GM21737 (cell line): ENCODE measurements at regions not wholly inside any gene's neighbourhood (a gene's known extent, or its start where the extent isn't known, plus 50 kb on each side); places are given as distances from the start of the nearest gene placed in this dataset.
"Not testable (repeated sequence)": the region's sequence is repeated elsewhere in the genome, so short reads cannot be mapped to it uniquely, and the experiment has no call there.

Experiments used
- ATAC-seq: cut with Tn5 transposase; IDR thresholded peaks from one replicate; pipeline ENCODE4 v1.9.1; 2021; ENCODE audit warnings: mild to moderate bottlenecking, moderate library complexity; ENCODE audit not compliant: unreplicated experiment

DNA sequence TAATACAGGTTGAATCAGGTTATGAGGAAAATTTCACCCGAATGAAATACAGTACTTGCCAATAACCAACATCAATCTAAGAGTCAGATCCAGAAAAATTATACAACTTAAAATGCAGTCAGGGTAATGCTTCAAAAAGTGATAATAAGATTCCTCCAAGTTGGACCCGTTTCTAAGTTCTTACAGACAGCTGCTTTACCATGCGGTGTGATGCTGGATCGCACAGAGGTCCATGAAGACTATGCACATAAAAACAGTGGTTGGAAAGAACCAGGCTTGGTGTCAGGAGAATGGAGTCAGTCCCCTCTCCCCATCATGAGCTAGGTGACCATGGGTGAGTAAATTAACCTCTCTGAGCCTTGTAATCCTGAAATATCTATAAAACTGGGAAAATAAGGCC is 261.3 kb downstream of the QDPR start:
- no peak for ATAC-seq

DNA sequence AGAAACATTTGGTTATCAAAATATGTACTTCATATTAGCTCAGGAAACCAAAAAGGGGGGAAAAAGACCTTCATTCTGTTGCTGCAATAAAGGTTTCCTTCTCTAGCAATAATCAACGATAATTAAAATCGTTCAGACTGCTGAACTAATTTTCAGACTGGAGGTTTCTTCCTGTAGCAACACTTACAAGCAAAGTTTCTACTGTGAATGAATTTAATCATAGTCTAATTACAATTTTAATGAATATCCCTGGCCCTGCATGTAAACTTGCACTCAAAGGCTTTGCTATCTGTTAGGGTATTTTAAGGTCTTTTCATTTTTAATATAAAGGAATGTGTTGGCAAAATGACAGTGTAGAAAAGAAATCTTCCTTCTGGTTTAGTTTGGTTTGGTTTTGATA is 265.2 kb downstream of the QDPR start:
- no peak for ATAC-seq

DNA sequence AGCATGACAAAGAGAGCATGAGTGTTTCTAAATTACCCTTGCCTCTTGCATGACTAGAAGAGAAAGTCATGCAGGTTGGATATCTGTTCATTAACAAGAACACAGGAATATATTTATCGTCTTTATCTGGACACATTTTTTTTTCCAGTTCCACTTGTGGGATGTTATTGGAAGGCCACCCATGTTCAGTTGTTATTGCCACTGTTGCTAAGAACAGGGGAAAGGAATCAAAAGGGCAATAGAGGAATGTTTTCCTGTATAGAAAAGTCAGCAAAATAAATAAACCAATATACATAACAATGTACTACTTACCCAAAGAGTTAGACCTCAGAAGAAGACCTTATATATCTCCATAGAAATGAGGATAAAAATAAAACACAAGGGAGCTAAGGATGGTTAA is 270.1 kb downstream of the QDPR start:
- ATAC-seq = no peak

DNA sequence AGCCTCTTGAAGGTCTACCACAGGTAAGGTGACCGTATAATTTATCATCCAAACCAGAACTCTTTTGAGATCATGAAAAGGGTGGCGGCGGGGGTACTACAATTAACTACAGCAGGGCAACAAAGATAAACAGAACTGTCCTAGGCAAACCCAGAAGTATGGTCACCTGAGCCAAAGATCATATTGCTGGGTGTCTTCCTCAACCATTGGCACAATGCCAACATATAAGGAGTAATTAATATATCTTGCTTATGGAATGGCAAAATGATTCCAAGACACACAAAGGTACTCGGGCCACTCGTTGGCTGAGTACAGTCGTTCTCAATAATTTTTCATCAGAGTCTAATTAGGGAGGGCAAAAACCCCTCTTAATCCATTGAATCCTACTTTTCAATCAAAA is 273.3 kb downstream of the QDPR start:
- no peak for ATAC-seq

DNA sequence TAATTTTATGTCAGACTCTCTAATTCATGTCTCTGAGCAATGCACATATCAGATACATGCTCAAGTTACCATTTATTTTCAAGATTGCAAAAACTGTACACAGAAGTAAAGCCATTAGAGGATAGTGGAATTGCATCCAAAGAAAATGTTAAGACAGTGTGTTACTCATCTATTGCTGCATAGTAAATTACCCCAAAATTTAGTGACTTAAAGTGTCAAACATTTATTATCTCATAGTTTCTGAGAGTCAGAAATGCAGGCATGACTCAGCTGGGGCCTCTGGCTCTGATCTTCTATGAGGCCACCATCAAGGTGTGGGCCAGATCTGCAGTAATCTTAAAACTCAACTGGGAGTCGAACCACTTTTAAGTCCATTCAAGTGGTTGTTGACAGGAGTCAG is 275.2 kb downstream of the QDPR start:
- ATAC-seq = no peak

DNA sequence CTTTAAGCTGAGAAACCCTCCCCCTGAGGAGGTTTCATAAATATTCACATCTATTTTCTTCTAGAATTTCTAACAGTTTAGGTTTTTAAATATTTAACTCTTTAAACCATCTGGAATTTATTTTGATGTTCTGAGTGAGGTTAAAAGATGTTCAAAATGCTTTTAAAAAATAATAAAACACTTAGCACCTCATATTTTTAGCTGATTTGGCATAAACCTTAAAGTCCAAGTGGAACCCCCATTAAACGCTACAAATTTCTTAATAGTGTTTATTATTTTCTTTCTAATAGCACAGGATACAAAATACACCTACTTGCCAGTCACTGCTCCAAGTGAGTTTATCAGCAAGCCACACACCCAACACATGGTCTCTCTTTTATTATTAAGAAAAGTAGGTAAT is 277.2 kb downstream of the QDPR start:
- ATAC-seq = no peak

DNA sequence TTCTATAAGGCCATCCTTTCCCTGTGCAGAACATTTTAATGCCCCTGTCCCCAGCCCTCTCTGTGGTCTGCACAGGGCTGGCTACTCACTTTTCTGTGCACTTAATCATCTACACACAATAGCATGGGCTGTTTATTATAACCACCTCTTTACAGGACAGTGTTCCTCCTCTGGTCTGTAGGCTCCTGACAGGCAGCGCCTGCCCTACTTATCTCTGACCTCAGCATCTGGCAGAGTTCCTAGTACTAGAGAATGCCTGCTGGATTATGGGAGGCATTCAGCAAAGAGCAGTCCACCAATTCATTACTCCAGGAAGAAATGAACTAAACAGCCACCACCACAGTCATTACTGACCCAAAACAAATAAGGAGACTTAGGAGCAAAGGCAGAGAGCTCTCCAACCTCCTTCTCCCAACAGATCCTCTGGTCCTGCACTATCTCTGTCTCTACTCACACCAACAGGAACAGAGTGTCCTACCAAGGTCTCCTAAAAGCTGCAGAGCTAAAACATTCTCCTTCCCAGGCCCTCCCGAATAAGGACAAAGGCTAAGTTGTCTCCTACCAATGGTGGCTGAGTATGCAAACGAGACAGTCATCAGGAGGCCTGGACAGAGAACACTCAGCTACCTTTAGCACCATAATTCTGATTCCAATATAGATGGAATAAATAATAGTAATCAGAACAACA is 279.2 kb downstream of the QDPR start:
- no peak for ATAC-seq

DNA sequence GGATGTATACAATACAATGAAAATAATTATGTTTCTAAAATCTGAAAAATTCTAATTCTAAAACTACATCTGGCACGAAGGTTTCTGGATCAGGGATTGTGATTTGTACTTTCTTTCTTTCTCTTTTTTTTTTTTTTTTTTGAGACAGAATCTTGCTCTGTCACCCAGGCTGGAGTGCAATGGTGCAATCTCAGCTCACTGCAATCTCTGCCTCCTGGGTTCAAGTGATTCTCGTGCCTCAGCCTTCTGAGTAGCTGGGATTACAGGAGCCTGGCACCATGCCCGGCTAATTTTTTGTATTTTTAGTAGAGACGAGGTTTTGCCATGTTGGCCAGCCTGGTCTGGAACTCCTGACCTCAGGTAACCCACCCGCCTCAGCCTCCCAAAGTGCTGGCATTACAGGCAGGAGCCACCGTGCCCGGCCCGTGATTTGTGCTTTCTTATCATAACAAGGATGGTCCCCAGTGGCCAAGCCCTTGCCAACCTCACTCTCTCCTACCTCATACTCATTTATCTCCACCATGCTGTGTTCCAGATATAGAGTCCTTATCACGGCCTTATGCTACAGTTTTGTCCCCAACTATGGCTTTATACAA is 279.9 kb downstream of the QDPR start:
- ATAC-seq = not testable (repeated sequence)

DNA sequence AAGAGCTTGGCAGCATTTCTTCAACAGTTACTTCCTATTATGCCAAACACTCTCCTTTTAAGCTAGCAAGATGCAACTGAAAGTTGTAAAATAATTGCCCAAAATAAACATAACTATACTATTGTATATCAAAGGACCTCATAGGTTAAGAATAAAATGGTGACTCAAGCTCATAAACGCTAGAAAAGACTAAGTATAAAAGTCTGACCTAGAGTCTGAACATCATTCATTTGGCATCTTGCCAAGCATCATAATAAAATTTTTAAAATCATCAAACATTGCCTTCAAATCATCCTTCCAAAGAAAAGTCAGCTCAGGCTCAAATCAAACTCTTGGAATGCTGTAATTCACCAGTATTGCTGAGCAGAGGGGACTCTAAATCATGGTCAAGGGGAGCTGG is 281.2 kb downstream of the QDPR start:
- no peak for ATAC-seq

DNA sequence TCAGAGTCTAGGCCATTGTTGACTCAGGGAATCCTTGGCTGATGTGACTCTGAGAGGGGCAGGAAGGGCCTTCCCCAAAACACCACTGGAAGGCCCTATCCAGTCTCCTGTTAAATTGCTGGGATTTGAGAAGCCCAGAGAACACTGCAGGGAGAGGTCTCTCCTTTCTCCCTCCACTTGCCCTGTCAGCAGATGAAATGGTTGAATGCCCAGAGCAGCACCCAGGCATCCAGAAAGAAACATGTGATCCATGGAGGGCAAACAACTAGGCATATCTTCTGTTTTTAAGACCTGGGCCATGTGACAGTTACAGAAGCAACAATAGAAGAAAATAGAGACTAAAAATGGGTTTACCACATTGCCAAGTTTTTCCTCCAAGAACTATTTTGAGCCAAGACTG is 291.1 kb downstream of the QDPR start:
- ATAC-seq = no peak

DNA sequence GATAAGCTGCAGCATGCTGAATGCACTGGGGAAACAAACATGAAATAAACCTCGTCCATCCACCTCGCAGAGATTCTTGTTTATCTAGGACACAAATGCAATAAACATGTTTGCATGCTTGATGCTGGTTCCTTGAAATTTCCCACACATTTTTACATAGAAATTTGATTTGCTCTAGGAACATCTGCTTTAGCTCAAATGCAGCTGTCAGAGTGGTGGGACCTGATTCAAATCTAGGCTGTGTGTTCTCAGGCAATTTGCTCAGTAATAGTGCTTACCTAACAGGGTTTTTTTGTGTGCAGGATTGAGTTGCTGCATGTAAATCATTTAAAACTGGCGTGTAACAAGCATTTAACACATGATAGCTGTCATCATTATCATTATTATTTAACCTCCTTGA is 293.1 kb downstream of the QDPR start:
- no peak for ATAC-seq

DNA sequence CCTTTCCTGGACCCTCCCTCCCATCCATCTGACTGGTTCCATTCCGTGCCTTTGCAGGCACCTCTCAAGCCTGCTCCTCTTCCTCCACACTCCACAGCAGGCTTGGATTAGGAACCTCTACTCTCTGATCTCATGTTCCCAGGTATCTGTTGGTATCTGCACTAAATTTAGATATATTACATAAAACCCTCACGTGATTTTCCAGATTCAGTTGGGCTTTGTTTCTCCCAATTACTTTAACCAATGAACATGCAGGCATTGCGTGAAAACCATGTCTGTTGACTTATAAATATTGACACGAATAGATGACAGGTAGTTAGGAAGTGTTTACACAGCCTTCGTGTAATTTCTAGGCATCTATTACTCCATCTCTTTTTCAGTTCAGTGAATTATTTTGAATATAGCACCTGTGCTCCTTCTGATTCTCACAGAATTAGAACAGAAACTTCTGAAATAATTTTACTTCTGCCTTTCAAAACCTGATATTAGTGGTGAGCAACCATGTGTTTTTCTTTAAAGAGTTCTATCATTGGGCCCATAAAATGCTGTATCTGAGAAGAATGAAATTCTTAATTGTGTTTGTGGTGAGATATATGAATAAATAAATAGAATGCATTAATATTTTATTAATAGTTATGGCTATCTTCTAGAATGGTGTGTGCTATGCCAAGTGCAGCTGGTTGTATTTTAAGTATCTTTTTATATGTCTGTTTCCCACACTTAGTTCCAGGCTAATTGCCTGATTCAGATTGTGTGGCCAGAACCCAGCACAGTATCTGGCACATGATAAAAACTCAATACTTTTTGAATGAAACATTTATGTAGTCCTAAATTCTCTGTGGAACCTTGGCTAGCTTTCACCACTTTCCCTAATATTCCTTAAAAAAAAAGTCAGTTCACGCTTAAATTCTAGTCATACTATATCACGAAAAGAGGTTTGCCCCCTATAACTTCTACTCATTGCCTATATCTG is 304.8 kb downstream of the QDPR start:
- no peak for ATAC-seq

DNA sequence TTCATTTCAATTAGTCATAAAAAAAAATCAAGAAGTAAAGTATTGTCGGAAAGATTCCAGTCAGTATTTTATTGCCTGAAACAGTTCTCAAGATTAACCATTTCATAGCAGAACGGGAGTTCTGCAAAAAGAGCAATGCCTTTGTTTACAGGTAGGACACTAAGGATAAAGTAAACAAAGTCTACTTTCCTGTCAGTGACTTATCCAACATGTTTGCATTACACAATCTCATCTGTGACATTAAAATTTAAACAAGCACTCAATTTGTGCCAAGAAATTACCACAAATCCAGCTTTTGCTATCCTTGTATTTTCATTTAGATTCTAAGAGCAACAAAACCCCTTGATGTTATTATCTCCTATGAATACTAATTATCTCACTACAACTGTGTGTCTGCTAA is 306.5 kb upstream of the LDB2 start:
- ATAC-seq = no peak

DNA sequence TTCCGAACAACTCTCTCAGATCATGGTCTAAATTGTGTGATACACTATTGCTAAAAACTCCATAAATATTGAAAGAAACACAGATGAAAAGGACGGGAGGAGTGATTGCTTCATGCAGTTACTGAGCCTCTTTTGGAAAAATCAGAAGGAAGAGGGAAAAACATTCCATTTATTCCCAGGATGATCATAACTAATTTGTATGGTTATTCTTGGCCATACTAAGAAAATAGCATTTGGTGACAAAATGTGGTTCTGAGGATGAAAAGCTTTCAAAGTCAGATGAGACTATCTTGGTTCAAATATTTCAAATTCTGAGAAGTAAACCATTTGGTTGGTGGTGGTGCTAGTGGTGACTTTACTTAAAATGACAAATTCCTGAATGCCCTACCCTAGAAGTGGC is 305.4 kb upstream of the LDB2 start:
- no peak for ATAC-seq

DNA sequence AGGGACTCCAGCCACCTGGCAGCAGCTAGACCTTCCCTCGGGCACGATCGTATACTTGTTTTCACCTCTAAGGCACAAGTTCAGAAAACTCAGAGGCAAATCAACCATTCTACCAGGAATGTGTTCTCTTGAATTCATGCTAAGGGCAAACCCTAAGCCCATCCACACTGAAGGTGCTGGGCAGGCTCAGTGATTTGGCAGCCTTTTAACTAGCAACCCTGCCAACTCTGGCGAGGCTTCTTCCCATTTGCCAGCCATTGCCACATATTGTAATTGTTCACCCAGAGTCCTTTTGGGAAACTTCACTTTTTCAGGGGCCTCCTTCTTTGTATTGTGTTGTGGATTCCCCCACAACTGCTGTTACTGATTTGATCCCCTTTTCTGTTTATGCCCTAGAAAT is 298.6 kb upstream of the LDB2 start:
- no peak for ATAC-seq

DNA sequence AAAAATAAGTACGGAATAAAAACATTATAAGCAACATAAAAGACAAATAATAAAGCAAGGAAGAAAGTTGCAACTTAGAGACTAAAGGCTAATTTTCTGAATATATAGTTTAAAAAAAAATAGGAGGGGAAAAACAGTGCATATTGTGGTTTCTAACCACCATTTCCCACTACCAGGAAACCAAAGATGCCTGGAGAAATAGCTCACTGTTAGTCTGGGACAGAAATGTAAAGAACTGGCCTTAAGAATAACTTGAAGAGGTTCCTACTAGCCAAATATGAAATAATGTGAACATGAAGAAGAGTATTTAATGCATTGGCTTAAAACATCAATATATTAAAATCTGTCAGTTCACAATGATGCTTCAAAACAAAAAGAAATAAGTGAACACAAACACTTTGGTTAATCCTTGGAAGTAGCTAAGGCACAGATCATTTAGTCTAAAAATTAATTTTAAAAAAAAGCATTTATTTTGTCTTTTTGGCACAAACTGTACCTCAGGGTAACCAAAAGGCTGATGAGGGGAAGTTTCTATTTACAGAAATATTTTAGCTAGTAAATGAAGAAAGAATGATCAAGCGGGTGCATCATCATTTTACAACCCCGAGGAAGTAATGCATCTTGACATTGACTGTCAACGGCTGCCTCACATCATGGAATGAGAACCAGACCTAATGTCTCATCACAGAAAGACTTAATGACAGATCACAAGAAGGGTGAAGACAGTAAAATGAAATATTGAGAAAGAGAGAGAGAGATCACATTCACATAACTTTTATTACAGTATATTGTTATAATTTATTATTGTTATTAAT is 297.2 kb upstream of the LDB2 start:
- ATAC-seq = no peak

DNA sequence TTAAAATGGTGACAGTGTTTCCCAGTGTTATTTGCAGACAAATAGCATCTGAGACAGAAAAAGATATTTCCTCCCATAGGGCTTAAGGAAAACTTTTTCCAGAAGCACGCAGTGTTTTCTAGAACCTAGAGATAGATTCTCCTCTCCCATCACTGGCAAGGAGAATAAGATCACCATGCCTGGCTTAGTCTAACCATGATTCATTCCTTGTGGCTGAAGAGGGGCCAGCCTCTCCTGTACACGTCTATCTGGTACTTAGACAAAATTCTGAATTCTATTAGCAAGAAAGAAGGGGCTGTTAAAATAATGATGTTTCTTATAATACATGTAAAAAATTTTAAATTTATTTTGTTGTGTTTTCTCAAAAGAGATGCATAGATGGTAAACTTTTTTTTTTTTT is 296.1 kb upstream of the LDB2 start:
- ATAC-seq = no peak

DNA sequence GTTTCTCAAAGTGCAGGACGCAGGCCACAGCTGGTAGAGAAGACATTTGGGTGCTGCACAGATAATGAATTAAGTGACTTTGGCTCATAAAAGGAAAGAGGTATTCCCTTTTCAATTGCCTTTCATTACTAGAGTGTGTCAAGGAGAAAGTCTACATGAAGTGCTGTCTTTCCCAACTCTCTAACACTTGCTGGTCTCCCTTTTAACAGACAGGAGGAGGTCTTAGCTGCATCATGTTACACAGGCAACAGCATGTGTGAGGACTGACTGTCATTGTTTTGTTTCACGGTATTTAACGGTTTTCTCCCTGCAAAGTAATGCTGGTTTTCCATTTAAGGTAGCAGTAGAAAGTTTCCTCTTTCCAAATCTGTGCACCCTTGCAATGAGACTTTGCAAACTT is 291.3 kb upstream of the LDB2 start:
- no peak for ATAC-seq

DNA sequence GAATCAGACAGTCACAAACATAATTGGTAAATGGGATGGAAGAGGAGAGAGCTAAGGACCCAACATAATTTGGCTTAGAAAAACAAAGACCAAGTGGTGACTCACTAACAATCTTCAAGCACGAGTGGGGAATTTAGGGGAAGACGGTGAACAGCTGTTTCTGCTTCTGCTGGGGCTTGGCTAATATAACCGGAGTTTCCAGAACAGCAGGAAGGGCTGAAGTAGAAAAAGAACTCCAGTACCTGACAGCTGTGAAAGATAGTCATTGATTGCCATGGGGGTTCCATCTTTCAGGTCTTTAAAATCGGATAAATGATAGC is 290.9 kb upstream of the LDB2 start:
- no peak for ATAC-seq

DNA sequence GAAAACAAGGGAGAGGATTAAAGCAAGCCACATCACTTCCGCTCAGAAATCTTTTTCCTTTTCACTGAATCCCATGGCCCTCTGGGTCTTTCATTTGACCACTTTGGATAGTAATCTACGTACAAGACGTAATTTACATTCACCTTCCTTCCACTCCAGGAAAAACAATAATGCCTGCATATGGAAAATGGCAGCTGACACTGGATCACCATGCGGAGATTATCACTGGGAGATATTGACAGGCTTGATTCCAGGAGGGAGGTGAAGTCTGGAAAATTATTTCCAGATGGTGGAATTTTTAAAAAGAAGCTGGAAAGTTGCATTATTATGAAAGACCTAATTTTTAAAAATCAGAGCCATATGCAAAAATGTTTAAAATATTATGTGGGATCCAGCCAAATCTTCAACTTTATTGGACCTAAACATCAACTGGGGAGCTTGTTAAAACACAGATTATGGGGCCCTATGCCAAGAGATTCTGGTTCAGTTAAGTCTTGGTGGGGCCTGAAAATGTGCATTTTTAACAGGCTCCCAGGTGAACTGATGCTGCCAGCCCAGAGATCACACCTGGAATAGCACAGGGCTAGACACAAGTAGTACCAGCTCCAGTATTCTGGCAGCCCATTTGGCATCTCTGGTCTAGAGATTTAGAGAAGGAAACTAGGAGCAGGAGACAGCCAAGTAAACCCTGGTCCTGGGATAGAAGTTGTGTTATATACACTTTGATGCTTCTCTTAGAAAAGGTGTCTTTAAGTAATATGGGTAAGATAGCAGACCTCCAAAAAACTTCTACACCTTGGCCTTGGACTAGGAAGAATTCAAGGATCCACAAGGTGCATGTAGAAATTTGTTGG is 290.3 kb upstream of the LDB2 start:
- no peak for ATAC-seq
